HG03469 (cell line): ENCODE measurements at regions not wholly inside any gene's neighbourhood (a gene's known extent, or its start where the extent isn't known, plus 50 kb on each side); places are given as distances from the start of the nearest gene placed in this dataset.

Source experiments
- ATAC-seq: cut with Tn5 transposase; IDR thresholded peaks from one replicate; pipeline ENCODE4 v1.9.1; 2021; ENCODE audit warnings: mild to moderate bottlenecking, moderate library complexity, moderate number of reproducible peaks; ENCODE audit not compliant: unreplicated experiment

DNA sequence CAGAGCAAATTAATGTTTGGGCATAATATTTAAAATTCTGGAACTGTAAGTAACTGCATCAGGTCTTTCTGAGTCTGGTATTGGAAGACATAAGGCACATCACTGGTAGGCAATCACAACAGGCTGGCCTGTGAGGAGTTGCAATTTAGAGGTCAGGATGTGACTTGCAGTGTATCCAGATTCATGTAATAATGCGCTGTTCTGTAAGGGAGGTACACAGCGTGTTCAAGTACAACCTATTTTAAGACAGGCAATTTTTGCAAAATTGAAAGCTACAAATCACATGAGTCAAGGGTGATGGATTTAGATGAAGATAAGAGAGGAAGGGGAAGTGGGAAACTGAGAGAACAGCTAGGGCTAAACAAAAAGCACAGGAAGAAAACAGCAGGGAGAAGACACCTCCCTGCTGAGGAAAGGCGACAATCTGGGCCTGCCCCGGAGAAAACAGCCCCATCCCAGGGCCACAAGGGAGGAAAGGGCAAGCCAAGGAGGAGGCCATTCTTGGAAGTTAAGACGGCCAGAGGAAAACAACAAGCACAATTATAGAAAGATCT is 138.1 kb downstream of the LACC1 start:
- ATAC-seq = no peak

DNA sequence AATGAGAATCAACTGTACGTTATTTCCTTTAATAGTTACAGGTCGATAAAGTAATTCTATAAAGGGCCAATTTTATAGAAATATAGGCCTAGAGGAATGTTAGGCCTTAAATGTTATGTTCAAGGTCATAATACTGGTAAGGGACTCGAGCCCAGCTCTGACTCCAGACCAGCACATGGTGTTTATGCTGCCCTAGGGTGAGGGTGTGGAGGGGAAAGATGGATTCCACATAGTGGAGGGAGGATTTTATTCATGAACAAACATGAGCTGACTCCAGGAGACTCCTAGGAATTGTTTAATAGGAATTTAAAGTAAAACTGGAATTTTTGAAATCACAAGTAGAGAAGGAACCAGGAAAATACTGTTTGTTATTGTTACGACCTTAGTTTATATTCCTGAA is 139.9 kb downstream of the LACC1 start:
- no peak for ATAC-seq

DNA sequence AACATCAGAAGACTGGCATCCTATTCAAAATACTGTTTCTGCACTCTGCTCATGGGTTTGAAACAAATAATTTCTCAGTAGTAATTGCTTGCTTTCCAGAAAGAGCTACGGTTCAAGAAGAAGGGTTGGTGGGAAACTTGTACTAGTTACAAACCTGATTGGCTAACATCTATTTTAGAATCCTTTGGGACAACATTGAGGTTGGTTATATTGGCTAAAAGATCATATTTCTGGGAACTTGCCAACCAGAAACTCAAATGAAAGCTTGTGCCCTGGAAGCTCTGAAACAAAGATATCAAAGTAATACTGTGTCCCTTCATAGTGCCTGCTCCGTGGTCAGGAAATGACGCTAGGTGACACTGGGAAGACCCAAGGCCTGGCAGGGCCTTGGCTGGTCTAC is 141.7 kb downstream of the LACC1 start:
- no peak for ATAC-seq

DNA sequence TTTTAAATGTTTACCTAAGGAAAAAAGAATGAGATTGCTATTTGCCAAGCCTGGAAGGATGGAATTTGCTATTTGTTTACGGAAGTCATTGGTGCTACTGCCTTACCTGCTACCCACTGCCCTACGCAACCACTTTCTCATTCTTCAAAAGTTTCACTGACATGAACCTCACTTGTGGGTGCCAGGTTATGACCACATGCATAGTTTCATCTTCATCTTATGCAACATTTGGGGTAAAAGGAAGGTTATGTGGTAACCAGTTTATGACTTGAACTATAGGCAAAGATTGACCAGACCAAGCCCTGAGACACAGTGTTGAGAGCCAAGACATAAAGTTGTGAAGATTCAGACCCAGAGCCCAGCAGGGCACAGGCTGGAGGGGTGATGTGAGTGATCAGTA is 142.5 kb downstream of the LACC1 start:
- ATAC-seq = no peak

DNA sequence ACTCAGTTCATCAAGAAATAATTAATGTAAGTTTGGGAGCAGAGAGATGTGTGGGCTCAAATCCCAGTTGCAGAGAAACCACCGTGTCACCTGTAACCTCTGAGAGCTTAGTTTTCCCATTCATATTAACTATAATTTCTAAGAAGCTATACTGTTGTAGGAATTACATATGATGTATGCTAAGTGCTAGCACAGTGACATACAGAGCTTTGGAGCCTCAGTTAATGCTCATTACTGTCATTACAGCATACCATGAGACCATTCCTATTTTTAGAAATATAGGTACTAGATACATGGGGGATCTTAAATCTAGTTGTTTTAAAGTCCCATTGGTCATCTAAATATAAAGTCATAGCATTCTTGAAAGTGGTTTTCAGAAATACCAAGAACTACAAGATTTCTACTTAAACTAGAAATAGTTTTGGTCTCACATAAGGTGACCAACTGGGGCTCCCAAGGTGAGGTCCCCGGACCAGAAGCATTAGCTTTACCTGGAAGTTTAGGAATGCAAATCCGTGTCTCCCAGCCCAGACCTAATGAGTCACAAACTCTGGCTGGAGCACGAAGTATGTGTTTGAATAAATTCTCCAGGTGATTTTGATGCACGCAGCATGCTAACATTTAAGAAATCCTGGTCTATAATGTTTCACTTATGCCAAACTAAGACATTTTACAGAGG is 144.6 kb downstream of the LACC1 start:
- ATAC-seq = no peak

DNA sequence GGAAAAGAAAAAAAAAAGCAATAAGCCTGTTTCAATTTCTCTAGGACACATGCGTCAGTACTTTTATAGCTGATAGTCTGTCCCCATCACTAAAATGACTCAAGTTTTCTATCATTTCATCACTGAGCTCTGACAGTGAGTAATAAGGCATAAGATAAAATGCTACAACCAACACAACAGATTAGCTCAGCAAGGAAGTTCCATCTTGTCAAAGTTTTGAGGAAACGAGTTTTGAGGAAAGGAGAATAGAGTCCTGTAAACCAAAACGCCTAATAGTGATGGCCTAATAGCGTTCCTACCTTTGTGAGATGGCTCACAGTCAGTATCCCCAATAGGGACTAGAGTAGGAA is 145.1 kb downstream of the LACC1 start:
- ATAC-seq = no peak

DNA sequence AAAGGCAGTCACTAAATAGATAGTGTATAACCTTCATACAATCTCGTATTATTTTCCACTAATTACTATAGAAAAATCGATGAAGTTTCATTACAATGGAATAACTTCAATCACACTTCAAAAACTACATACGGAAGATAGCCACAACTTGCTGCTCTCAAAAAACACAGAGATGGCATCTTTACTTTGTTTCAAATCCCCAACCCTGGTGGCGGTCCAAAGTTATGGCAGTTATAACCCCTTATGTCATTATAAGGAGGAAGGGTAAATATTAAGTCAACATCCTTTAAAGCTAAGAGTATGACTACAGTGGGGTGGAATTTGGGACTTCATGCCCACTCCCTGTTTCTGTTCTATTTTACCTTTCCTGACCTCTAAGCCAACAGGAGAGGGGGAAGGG is 146.5 kb downstream of the LACC1 start:
- ATAC-seq = no peak

DNA sequence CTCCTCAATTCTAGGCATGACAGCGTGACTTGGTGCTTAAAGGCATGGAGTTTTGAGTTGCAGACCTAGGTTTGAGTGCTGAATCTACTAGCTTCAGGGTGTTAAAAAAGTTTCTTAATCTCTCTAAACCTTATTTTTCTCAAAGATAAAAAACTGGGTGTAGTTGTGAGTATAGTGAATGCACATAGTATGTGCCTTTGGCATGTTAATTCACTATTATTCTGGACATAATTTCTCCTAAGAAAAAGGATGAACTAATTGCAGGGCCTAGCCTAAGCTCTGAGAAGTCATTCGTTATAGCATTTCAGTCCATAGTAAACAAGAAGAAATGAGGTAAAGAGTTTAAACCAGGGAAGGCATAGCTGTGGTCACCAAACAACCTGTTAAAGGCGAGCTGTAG is 149.0 kb downstream of the LACC1 start:
- no peak for ATAC-seq

DNA sequence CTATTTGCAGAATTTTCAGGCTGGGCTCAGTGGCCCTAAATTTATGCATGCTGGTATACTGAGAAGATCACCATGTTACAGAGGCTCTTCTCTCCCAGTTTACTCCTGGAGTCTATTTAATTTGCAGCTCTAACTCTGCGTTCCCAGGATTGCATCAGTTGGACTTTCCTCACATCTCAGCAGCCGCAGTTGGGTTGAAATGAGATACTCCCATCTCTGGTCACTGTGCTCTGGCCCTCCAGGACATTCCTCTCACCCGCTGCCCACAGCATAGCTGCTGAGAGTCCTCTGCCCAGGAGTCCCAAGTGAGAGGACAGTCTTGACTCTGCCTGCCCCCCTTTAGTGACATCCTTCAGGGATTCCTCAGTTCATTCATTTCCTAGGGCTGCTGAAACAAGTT is 150.9 kb downstream of the LACC1 start:
- ATAC-seq = no peak

DNA sequence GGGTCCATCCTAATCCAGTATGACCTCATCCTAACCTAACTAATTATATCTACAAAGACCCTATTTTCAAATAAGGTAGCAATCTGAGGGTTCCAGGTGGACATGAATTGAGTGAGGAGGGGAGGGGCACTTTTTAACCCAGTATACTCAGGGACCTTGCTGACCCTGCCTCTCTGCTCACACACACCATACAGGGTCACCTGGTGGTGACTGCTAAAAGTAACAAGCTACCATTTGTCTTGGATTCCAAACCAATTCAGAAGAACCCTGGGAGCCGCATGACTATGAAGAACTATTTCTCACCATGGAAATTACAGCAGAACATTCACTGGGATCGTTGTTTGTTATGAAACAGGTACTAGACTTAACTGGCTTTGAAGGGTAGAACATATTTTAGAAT is 151.9 kb downstream of the LACC1 start:
- ATAC-seq = no peak

DNA sequence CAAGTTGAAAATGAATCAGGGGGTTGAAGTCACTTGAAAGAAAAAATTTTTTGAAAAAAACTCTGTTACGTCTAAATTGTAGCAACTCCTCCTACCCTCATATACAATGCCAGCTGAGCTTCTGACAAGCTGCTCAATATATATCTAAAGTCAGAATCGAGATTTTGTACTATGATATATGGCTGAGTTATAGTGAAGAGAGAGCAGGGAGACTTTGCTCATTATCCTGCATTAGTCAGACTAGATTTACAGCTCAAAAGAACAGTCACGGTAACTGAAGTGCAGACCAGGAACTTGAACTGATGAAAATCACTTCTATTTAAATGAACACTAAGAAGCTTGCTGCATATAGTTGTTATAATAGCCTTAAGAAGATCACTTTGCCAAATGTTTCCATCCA is 153.1 kb downstream of the LACC1 start:
- no peak for ATAC-seq

DNA sequence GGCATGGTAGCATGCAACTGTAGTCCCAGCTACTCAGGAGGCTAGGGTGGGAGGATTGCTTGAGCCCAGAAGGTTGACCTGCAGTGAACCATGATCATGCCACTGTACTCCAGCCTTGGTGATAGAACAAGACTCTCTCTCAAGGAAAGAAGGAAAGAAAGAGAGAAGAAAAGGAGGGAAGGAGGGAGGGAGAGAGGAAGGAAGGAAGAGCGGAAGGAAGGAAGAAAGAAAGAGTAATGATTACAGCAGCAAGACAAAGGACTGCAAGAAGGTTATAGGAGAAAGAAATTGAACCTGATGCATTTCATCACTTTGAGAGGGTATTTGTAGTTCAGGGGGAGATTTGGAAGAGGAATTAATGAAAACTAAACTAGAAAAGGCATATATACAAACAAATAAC is 155.7 kb downstream of the LACC1 start:
- no peak for ATAC-seq

DNA sequence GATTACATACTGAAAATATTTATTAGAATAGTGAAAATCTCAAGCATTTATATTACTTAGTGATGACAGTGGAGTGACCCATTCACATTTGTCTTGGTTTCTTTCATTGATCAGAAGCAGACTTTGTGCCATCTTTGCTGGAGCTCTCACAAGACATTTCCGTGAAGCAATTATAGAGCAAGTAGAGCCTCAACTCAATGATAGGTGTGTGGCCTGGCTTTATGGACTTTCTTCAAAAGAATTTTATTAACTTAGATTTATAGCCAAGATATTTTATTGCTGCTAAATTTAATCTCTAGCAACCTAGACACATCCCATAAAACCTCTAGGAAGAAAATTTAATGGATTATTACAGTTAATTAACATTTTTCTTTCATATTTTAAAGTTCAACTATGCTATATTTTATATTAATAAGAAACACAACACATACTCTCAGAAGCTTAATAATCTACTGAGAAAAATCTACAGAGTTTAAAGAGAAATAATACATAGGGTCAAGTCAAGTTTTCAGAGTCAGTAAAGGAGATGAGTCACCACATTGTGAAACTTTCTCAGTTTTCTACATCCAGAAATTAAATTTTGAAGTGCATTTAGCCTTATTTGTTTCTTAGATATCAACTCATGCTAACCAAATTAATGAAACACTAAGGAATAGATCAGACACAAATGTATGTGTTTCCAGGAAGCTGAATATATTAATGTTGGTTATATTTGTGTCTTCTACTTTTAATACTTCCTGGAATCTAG is 160.5 kb downstream of the LACC1 start:
- ATAC-seq = no peak

DNA sequence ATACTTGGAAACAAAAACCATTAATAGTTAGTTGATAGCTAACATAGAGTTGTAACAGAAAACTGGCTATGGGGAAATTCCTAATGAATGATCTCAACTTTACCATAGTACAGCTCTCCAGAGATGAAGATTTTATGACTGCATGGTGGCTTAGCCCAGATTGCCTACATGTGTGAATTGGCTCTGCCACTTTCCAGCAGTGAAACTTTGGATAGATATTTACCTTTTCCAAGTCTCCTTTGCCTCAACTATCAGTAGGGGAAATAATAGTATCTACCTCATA is 161.1 kb downstream of the LACC1 start:
- ATAC-seq = no peak

DNA sequence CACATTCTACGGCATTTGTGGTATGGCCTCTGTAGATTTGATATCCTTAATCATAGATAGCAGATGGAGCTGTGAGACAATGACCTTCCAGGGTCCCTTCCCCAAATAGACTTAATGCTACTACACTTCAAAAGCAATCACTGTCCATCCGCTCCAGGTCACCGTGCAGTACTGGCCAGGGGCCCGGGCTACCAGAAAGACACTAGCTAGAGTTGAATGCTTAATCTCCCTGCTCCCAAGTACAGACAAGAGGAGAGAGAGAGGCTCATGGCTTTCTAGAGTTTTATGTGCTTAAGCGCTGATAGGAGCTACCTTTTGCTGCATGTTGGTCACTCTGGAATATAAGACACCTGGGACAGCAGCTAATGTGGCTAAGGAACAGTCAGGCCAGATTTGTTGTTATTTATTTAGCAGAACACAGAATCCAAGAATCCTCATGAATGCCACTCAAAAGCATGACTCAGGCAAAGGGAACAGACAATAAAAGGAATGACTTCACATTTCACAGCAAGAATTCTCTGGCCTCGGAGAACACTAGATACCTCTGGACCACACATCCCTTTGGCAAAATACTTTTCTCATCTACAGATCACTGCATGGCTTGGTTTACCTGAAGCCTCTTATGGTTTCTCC is 165.0 kb downstream of the LACC1 start:
- ATAC-seq = no peak

DNA sequence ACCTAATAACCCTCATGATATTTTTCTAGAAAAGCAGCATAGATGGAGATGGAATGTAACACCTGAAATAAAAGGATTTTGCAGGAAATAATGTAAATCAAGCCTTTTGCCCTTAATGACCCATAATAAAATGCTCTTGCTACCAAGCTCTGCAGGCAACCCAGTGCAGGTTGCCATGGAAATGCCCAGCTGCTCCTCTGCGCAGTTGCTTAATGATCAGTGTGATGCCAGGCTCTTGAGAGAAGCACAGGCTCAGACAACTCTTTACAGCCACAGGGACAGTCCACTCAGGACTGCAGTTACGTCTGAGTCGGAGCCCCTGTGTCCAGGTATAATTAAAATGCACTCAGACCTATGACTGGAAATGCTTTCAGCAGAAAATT is 165.5 kb downstream of the LACC1 start:
- ATAC-seq = no peak

DNA sequence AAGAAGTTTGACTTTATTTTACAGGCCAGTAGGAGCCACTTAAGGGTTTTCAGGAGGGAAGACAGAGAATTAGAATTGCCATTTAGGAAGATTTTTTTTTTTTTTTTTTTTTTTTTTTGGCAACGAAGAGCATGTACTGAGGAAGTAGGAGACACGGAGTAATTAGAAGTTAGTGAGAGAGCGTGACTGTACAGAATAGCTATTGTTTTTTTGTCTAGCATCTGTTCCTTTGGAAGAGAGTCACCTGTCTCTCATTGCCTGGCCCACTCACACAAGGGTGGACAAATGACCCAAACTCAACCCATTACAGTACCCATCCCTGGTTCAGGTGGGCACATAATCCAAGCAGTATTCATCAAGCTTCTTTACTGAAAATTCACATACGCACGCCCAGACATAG is 166.7 kb downstream of the LACC1 start:
- ATAC-seq = no peak

DNA sequence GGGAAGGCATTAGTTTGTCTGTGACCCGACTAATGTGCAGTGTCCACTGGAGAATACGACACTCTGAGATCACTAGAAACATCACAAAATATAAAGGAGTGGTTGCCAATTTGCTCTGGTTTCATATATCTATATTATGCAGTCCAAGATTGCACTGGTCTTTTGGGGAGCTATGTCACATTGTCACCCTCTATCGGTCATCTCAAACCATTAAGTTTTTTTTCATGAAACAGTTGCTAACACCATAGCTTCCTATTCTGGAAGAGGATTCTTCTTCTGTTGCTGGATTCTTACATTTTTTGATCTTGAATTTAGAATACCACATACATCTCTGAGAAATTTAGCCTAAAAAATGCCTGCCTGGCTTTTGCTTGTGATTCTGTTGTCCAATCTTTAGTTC is 168.6 kb downstream of the LACC1 start:
- no peak for ATAC-seq

DNA sequence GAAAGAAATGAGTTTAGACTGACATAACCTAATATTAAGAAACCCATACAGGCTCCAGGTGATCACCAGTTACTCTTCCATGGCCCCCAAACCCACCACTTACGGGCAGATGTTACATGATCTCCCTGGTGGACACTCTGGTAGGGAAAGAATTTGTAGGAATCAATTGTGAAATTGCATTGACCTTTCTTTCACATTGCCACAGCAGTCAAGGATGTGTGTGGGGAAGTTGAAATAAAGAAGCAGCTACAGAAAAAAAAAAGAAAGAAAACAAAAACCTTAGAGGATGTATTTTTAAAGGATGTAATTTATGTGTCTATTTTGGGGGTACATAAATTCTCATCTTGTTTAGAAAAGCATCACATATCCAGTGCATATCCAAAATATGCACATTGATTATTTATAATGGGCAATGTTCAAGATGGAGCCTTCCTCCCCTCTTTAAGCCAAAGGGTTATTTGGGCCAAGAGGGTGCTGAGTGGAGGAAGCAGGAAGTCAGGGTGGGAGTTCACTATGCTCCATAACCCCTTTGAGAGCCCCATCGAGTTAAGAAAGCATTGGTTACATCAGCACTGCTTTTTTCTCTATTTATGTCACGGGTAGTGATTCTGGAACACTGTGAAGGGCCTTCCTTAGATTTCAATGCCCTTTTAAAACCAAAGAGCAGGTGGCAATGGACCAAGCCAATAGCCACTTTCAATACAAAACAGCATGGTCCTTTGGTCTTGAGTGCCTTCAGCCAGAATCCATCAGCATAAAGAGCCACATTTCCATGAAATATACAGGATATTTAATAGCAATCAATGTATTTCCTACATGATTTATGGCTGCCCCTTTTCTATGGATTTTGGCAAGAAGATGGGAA is 169.6 kb downstream of the LACC1 start:
- ATAC-seq = no peak

DNA sequence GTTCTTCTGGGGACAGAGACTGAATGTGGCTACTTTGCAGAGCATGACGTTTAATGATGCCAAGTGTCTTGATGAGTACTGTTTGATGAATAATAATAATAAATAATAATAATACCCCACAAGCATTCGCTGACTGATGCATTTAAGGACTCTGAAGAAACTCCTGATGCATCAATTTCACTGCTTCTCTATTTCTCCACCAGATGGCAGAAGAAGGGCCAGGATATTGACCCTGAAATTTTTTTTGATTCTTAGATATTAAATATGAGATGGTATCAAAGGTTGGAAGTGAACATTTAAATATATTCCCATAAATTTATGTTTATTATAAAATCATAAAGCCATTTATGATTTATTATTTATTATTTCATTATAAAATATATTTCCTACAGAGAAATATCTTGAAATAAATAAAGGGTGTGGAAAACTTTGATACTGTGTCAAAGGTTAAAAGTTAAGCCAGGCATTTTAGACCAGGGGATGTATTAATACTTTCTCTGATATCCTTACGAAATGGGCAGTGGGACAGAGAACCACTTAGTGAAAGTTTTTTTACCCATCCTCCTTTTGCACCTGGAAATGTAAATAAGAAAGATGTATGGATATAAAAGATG is 170.9 kb downstream of the LACC1 start:
- no peak for ATAC-seq

DNA sequence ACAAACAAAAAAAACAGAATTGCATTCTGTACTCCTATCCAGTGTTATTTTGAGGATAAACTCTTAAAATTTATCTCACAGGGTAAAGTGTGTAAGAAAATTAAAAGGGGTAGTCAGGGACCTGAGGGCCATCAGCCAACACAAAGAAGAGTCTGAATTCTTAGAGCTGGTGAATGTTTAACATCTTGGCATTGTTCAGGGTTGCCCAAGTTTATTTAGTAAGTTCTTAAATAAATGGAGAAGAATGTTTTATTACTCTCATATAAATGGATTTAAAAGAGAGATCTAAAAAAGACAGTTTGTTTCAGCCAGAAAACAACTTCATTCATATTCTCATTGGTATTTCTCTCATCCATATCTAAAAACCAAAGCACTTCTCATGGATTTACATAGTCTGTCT is 171.7 kb downstream of the LACC1 start:
- ATAC-seq = no peak
